ENCODE measurements at regions not wholly inside any gene's neighbourhood (a gene's known extent, or its start where the extent isn't known, plus 50 kb on each side); places are given as distances from the start of the nearest gene placed in this dataset.
"Not testable (repeated sequence)": the region's sequence is repeated elsewhere in the genome, so short reads cannot be mapped to it uniquely, and the experiment has no call there.

DNA sequence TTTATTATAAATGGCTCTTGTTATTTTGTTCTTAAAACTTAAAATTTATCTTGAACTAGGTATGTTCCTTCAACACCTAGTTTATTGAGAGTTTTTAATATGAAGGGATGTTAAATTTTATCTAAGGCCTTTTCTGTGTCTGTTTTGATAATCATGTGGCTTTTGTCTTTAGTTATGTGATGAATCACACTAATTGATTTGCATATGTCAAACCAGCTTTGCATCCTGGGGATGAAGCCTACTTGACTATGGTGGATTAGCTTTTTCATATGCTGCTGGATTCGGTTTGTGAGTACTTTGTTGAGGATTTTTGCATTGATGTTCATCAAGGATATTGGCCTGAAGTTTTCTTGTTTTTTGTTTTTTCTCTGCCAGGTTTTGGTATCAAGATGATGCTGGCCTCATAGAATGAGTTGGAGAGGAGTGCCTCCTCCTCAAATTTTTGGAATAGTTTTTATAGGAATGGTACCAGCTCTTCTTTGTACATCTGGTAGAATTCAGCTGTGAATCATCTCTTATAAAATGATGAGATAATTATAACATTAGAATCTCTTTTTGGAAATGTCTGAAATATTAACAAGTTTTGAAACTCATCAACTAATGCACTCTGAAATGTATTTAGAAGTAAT lies 78.7 kb upstream of the AGR3 start:
- TF ChIP-seq CTCF (IDR thresholded peaks at IDR 0.05; ENCODE audit: extremely low read depth, missing control alignments): no peak
- no peak for DNase-seq (ENCODE audit: low spot score)

- no peak for TF ChIP-seq CTCF (IDR thresholded peaks at IDR 0.05; ENCODE audit: extremely low read depth, missing control alignments)
- no peak for DNase-seq (ENCODE audit: low spot score)
These were observed 79.9 kb upstream of the AGR3 start for GRCh38 chr7:16961641-16962040.

DNA sequence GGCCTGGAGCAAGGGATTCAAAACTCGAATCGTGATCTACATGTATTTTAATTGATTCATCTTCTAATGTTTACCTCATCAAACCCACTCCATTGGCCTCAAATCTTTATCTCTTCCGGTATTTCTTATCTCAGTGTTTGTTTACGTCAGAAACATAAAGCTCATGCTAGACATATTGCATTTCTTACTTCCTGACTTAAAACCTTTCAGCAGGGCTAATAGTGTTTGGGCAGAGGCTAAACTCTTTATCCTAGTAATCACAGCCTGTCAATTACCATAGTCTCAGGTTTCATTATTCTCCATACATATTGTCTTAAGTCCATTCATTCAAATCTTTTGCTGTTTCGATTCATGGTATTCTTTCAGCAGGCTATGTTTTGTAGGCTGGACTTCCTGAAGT lies 81.3 kb upstream of the AGR3 start:
- DNase-seq (ENCODE audit: low spot score): no peak
- no peak for TF ChIP-seq CTCF (IDR thresholded peaks at IDR 0.05; ENCODE audit: extremely low read depth, missing control alignments)

GRCh38 chr7:16965697-16966096 lies 83.9 kb upstream of the AGR3 start:
- not testable (repeated sequence) for DNase-seq (ENCODE audit: low spot score)

- TF ChIP-seq CTCF (IDR thresholded peaks at IDR 0.05; ENCODE audit: extremely low read depth, missing control alignments): no peak
- no peak for DNase-seq (ENCODE audit: low spot score)
These were observed 85.6 kb upstream of the AGR3 start for GRCh38 chr7:16967300-16967811.

- no peak for DNase-seq (ENCODE audit: low spot score)
- TF ChIP-seq CTCF (IDR thresholded peaks at IDR 0.05; ENCODE audit: extremely low read depth, missing control alignments): no peak
These were observed 89.1 kb upstream of the AGR3 start for GRCh38 chr7:16970732-16971482.

DNA sequence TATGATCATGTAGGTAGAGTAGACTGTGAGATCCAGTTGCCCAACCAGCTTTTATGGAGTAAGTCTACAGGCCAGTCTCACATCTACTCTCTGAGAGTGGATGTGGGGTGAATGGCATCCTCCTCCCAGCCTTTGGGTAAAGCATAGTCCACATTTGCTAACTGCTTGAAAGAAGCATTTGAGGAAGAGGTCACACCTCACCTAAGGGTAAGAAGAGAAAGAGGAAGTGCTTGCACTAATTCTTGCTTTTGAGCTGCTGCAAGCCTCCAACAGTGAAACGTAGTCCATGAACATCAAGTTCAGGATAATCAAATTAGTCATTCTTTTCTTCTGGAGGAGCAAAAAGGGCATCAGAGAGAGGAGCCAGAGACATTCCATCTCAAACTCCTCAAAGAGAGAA lies 93.9 kb upstream of the AGR3 start:
- no peak for DNase-seq (ENCODE audit: low spot score)

More for the DNA sequence above, 93.9 kb upstream of the AGR3 start:
- TF ChIP-seq CTCF (IDR thresholded peaks at IDR 0.05; ENCODE audit: extremely low read depth, missing control alignments): no peak

All from GM20000 (cell line).